ENCODE measurements at regions not wholly inside any gene's neighbourhood (a gene's known extent, or its start where the extent isn't known, plus 50 kb on each side); places are given as distances from the start of the nearest gene placed in this dataset.
A peak's percentile ranks its signal among the peaks of the same experiment; 100 is the strongest.
"Not testable (repeated sequence)": the region's sequence is repeated elsewhere in the genome, so short reads cannot be mapped to it uniquely, and the experiment has no call there.

DNA sequence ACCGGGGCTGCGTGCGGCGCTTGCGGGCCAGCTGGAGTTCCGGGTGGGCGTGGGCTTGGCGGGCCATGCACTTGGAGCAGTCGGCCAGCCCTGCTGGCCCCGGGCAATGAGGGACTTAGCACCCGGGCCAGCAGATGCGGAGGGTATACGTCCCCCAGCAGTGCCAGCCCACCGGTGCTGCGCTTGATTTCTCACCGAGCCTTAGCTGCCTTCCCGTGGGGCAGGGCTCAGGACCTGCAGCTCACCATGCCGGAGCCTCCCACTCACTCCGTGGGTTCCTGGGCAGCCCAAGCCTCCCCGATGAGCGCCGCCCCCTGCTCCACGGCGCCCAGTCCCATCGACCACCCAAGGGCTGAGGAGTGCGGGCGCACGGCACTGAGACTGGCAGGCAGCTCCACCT is 51.4 kb upstream of the INPP4B start:
- DNase-seq: not testable (repeated sequence)

DNA sequence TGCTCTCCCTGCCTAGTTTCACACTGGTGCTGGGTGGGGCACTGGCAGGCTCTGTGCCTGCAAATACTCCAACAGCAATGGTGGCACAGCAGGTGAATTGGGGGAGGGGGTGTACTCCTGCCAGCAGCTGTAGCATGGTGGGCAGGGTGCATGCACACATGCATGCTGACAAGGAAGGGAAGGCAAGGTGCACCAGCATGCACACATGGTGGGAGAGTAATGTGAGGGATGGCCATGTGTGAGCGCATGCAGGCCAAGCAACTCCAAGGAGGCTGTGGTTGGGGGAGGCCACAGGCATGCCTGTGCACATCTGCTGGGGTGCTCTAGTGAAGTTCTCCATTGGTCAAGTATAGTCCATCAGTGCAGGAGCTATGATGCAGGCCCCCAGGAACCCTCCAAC is 54.5 kb upstream of the INPP4B start:
- DNase-seq: no peak

DNA sequence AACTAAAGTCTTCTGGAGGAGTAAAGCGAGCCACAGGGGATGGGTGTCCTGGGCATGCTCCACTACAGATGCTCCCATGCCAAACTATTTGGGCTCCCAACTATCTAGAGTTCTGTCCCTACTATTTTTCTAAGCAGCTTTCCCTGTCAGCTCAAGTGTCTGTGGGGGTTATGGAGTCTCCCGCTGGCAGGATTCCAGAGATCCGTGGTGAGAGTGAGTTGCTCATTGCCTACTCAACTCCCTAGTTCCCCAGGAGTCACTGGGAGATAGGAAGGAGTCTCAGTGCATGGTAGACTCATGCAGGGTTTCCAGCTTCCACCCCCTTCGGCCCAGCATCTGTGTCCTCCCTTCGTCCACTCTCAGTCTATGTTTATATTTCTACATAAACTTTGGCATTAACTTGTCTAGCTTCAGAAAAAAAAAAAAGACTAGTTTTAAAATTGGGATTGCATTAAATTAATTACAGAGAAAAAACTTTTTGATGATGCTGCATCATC is 55.1 kb upstream of the INPP4B start:
- no peak for DNase-seq

DNA sequence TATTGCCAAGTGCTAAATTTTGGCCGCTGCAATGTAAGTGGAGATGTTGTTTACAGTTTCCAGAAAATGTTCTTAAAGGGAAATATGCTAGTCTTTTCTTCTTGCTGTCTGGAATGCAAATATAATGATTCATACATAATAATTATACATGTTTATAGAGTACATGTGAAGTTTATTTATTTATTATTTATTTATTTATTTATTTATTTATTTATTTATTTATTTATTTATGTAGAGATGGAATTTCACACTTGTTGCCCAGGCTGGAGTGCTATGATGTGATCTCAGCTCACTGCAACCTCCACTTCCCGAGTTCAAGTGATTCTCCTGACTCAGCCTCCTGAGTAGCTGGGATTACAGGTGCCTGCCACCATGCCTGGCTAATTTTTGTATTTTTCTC is 57.5 kb upstream of the INPP4B start:
- DNase-seq: not testable (repeated sequence)

DNA sequence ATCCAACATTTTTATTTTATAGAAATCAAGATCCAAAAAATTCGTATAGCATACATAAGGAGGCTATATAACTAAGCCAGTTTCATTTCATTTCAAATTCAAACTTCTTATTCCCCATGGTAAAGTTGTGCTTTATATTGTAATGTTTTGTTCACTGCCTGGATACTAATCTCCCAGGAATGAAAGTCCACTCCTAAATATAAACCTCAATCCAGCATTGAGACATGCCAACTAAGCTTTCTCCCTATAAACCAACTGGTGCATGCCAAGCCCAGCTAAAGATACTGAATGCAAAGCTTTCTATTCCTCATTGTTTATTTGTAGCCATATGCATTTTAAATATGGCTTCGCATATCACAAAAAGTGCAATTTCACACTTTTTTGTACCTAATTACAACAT is 63.8 kb upstream of the INPP4B start:
- DNase-seq: no peak

DNA sequence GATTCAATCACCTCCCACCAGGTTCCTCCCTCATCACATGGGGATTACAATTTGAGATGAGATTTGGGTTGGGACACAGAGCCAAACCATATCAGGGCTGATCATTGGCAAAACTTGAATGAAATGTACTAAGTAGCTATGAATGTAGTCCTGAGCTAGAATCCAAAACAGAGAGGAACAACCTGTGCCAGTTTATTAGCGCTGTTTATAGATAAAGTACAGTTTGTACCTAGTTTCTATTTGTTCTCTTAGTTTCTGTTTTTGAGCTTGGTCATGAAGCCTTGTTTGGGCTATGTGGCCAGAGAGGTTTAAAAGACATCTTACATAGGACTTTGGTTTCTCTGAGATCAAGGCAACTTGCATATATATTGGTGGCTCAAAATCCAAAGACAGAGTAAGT is 66.9 kb upstream of the INPP4B start:
- no peak for DNase-seq

DNA sequence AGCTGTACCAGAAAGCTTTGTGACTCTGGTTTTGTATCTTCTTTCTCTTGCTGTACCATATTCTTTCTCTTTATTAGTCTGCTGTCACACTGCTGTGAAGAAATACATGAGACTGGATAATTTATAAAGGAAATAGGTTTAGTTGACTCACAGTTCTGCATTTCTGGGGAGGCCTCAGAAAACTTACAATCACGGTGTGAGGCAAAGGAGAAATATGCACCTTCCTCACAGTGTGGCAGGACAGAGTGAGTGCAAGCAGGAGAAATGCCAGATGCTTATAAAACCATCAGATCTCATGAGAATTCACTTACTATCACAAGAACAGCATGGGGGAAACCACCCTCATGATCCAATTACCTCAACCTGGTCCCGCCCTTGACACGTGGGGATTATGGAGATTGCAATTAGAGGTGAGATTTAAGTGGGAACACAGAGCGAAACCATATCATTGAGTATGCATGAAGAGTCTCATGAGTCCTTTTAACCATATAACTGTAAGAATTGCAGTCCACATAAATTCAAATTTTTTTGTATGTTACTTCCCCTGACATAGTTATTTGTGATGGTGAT is 67.4 kb upstream of the INPP4B start:
- no peak for DNase-seq

DNA sequence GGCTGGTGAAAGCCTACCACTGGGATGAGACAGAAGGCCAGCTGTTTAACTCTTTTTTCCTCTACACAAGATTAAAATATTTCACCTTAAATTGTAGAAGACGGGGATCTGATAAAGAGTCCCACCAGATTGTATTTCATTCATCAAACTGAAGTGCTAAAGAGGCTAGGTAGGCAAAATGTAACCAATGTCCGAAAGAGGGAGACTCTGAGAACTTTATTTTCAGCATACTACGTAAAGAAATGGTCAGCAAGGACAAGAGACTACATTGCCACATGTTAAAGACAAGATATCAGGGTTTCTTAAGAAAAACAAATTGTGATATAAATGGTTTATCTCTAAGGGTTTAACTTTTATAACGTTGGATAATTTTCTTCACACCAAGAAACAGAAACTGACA is 71.6 kb upstream of the INPP4B start:
- peak; percentile 1 for DNase-seq

DNA sequence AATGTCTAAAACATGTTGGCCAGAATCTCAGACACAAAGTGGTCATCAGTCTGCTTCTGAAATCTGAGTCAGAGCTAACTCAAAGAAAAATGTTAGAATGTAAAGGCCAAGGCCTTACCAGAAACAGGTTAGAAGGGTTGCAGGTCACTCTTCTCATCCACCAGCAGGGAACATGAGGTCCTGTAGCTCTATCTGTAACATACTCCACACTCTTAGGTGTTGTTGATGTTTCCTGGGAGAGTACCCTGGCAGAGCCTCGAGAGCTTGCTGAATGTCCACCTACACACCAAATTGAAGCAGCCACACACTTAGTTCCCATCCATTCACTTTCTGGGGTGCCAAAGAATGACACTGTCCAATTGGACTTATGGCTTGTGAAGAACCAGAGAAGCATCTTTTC is 76.6 kb upstream of the INPP4B start:
- DNase-seq: no peak

DNA sequence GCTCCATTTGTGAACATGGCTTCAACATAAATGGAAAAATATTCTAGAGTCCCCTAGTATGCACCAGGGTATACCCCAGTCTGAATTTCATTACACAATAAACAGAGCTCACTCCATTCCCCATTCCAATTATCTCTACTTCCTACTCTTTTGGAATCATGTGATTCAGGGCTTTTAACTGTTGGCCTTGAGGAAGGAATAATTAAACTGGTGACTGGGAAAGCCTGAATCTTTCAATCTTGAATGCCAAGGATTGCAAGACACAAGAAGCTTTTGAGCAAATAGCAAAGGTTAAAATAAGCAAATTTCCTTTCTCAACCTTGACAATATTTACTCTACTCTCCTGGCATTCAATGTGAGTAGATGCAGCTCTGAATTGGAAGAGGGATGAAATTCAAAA is 77.5 kb upstream of the INPP4B start:
- DNase-seq: no peak

DNA sequence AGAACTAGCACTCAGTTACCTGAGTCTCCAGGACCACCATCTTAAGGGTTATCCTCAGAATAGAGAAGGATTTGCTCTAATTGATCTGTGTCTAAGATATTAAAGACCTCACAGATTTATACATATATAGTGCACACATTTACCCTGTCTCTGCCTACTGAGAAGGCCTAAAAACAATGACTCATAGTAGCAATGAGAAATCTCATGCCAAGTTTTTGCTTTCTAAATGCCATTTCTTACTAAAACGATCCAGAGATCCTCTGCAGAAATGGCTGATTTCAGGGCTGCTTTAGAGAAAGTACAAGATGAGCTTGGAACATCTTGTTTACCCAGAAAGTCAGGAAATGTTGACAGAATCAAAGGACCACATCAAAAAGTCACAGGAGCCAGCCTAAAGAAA is 79.1 kb upstream of the INPP4B start:
- DNase-seq: no peak

DNA sequence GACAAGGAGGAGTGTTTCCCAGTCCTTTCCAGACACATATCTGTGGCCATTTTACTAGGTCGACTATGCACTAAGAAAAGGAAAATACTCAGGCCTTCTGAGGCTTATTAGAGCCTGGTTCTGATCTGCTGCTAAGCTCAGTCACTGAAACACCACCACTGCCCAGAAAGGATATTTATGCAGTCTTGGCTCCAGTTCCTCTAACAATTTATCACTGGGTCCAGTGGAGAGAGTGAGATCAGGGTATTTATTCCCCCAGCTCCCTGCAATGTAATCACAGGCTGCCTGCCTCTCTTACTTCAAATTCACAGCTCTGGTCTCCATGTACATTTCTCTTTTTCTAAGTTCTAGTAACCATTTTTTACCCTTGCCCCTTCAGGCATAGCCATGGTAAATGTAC is 81.6 kb upstream of the INPP4B start:
- DNase-seq: no peak

DNA sequence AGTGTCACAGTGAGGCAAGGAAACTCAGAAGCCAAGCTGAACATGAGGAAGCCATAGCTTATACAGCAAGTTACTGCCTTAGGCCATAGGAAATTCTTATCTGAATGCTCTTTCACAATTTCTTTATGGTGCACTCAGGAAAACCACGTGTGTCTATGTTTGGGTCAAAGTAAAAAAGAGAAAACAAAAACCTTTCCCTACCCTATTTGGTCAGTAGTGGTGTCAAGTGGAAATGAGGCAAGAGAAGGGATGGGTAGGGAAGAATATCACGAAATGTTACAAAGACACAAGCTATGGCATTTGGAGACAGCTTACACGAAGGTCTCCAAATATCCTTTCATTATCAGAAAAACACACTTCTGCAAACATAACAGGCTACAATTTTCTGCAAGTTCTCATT is 83.4 kb upstream of the INPP4B start:
- no peak for DNase-seq

DNA sequence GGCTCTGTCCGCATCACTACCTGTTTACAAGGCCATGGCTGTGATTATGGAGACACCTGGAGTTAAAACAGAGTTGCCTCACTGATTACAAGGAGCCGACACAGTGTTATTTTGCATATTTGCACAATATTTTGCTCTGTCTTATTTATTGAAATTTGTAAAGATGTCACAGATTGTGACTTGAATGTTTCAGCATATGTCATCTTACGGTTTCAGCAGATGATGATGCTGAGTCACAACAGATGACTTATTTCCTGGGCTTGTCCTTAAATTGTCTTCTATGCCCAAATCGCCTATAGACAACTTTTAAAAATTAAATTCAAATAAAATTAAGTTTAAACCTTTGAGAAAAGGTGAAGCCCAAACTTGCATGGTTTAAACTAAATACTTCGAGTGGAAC is 87.1 kb upstream of the INPP4B start:
- peak; percentile 10 for DNase-seq

DNA sequence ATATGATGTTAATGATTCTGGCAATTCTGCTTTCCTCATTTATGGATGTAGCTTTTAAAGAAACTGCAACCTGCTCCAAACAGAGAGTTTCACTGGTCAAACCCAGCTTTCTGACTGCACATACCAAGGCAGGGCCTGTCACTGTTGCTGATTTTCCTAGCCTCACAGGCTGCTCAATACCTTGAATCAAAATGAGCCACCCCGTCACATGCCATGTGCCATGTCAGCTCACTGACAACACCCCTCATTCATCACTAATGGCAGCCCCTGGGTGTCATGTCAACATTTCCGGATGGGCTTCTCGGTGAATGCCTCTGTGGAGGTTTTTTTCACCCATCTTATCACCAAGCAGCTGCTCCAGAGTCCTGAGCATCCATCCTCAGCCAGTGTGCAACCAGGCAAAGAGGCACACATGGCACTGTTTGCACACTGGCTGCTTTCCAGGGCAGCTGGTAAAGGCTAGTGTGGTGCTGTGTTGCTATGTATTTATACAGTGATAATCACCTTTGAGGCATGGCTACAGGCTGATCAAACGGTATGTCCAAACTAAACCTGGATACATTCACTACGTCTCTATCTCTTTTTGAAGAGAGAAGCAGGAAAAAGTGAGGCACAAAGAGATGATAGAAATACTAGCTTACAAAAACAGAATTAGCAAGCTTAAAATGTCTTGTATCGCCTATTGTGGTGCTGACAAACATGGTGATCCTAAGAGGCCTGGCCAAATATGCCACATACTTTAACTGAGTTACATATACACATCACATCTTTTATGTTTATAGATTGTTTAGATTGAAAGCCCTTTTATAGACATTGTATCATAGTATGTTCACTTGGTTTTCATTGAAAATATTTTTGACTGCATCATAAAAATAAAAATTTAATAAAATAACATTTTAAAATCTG is 94.6 kb upstream of the INPP4B start:
- DNase-seq: peak; percentile 89

DNA sequence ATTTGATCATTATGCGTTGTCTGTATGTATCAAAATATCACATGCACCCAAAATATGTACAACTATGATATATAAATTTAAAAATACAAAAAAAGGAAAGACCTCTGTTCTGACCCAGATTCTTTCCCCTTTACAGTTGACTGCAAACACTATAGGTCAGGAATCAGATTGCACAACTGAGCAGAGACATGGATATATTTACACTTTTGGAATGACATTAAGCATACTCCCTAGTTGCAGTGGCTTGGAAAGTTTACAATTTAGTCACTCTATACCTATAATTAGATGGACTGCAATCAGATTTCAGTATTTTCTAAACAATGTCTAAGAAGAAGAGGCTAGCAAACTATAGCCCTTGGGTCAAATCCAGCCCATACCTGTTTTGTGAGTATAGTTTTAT is 98.5 kb upstream of the INPP4B start:
- peak; percentile 20 for DNase-seq

DNA sequence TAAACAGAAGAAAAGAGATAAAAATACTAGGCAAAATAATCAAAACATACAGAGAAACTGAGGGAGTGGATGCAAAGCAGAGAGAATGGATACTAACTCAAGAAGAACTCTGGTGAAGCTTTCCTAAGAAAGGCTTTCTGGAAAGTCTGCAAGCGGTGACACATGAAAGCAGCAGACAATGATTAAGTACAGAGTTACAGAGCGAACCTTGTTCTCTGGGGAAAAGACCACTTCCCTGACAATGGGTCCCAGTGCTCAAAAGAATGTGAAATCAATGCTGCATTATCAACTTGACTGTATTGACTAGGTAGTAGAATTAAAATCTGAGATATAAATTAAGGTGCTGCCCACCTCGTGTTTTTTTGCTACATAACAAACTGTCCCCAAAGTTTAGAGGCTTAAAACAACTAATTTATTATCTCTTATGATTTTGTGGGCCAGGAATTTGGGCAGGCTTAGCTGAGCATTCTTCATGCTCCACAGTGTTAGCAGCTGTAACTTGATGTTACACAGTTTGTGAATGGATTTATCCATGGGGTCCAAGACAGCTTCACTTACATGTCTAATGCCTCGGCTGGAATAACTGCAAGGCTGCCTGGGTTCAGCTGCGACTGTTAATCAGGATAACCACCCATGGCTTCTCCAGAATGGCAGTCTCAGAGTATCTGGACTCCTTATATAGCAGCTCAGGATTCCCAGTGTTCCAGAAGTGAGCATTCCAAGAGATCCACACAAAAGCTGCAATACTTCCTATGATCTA is 106.9 kb upstream of the INPP4B start:
- no peak for DNase-seq

DNA sequence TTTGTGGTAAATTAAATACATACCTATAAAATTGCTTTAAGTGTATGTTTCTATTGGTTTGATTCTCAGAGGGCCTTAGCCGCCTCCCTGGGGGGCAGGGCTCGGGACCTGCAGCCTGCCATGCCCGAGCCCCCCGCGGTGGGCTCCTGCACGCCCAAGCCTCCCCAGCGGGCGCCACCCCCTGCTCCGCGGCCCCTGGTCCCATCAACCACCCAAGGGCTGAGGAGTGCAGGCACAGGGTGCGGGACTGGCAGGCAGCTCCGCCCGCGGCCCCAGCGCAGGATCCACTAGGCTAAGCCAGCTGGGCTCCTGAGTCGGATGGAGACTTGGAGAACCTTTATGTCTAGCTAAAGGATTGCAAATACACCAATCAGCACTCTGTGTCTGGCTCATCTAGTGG is 108.3 kb upstream of the INPP4B start:
- no peak for DNase-seq

DNA sequence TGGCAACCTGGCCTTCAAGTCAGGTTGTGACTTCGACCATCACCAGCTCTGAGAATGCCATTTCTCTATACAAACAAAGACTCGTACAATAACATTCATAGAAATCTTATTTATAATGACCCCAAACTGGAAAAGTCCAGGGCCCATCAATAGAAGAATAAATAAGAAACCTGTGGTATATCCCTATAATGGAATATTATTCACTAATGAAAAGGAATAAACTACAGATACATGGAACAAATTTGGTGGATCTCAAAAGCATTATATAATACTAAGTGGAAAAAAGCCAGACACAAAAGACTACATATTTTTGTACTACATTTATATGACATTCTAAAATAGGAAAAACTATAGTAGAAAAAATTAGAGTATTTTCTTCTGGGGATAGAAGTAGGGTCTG is 109.4 kb upstream of the INPP4B start:
- DNase-seq: no peak

DNA sequence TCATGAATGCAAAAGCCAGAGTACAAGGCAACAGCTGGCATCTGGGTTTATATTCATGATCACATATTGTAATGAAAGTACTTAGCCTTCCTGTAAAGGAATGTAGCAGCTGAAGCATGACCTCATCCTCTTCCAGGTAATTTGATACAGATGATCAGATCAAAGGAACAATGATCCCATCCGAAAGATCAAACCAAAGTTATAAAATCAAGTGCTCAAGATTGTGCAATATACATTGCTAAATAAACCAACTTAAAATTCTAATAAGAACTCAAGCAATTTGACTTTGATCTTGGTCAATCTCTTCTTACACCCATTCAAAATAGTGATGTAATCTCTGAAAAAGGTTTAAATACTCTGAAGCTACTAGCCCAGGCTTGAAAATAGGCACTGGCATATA is 113.1 kb upstream of the INPP4B start:
- no peak for DNase-seq

DNA sequence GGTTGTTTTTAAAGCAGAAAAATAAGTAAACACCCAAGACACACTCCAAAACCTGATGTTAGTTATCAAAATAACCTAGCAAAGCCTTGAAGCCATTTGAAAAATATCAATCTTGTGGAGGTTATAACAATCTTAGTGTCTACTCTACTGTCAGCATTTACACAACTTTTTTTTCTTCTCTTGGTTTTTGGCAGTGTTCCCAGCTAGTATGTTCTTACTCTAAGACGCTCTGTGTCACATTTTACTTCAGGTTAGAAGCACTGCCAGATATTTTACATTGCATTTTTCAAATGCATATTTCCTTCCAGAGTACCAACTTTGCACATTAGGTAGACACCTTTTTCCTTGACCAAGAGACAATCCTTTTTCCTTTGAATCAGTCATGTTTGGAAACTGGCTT is 114.0 kb upstream of the INPP4B start:
- DNase-seq: no peak

DNA sequence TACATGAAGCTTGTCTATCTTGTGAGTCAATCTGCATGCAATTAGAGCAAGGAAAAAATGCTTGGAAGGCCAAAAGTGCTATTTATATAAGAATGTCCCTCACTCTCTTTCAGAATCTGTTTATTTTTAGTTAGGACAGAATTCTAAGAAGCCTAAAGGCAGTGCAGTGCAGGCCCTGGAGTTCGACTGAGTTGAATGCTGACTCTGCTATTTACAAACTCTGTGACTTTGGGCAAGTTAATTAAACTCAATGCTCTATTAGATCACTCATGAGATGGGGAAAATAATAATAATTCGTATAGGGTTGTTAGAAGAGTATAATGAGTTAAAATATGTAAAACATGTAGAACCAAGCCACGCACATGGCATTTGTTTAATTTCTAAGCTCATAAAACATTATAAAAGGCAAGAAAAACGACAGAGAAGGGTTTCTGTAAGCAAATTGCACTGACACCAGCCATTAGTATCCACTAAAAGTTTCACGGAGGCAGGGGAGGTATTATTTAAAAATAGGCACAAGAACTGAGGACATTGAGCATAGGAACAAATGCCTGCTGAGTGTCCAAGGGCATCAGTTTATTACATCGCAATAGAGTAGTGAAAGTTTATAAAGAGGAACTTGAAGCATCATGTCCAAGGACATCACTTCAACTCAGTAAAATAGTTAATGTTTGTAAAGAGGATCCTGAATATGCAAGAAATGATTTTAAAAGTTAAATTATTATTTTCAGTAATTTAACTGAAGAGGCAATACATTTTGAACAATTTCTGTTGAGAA is 115.0 kb upstream of the INPP4B start:
- DNase-seq: no peak

DNA sequence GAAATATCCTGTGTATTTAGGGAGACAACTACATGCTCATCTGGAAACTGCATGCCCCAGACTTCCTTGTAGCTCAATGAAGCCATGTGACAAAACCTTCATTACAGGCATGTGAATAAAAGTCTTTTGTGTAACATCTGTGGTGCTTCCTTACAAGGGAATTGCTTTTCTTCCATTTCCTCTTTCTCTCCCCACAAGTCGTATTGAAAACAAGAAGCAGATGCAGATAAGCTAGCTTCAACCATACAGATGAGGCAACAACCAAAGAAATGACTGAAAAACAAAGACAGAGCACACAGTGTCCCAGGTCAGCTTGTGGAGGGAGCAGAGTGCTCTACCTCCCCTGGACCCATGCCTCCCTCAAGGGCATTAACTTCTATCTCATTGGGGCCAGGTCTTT is 115.8 kb upstream of the INPP4B start:
- DNase-seq: no peak

Measured in NCI-H69 (cell line).